ENCODE measurements at regions not wholly inside any gene's neighbourhood (a gene's known extent, or its start where the extent isn't known, plus 50 kb on each side); places are given as distances from the start of the nearest gene placed in this dataset.
A peak's percentile ranks its signal among the peaks of the same experiment; 100 is the strongest.
"Not testable (repeated sequence)": the region's sequence is repeated elsewhere in the genome, so short reads cannot be mapped to it uniquely, and the experiment has no call there.

DNA sequence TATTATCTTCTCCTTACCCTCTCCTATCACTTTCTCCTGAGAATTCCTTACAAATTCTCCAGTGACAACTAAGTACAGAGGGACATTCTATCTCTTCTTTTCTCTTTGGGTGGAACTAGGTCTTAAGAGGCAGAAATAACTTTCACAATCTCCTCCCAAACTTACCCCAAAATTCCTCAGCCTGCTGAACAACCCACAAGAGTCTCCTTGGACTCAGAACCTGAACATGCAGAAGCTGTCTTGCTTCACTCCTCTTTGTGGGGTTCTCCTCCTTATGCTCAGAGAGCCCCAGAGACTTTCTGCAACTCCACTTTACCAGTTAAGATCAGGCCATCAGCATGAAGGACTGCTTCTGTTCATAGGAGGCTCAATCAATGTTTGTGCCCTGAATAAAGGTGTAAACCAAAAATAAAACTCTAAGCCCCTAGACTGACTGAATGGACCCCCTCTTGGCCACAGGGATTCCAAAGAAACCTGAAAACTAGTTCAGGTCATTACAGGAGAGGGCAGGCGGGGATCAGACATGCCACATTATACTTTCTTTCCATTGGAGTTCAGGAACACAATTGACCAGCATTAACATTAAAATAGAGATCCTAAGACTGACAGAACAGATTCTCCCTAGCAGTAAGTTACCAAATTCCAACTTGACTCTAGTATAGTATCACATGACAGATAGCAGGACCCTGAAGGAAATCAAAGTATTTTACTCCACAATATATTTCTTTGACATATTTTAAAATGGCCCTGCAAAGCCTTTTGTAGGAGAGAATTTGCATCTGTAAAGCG, 179.7 kb upstream of the FBXL17 start:
- no peaks in the 10 kb centered on the region for H3K79me2 ChIP-seq (ENCODE audit: insufficient read depth, low read length)
- Mint-ChIP-seq H3K27ac (ENCODE audit: unreplicated experiment) (no peak overlapping the region), H3K27me3 (ENCODE audit: low read depth, unreplicated experiment) (peaks cover 2% of the 10 kb centered on the region), H3K9me3 (ENCODE audit: unreplicated experiment) (no peaks in the 10 kb centered on the region), H3K4me1 (ENCODE audit: low read depth, unreplicated experiment) (peaks cover 3% of the 10 kb centered on the region), H3K36me3 (ENCODE audit: low read depth, unreplicated experiment) (no peaks in the 10 kb centered on the region), H3K4me3 (ENCODE audit: unreplicated experiment) (no peak overlapping the region)
- H3K4me2 ChIP-seq (ENCODE audit: low read length), result no peak overlapping the region
- no peak overlapping the region for H3K4me3 ChIP-seq (ENCODE audit: insufficient read depth, low read depth, low read length)
- FAIRE-seq (no peak), DNase-seq (ENCODE audit: low read depth) (no peak)
- H4K20me1 ChIP-seq (ENCODE audit: insufficient read depth, low read length), result no peaks in the 10 kb centered on the region
- TF ChIP-seq, protein P1, sequence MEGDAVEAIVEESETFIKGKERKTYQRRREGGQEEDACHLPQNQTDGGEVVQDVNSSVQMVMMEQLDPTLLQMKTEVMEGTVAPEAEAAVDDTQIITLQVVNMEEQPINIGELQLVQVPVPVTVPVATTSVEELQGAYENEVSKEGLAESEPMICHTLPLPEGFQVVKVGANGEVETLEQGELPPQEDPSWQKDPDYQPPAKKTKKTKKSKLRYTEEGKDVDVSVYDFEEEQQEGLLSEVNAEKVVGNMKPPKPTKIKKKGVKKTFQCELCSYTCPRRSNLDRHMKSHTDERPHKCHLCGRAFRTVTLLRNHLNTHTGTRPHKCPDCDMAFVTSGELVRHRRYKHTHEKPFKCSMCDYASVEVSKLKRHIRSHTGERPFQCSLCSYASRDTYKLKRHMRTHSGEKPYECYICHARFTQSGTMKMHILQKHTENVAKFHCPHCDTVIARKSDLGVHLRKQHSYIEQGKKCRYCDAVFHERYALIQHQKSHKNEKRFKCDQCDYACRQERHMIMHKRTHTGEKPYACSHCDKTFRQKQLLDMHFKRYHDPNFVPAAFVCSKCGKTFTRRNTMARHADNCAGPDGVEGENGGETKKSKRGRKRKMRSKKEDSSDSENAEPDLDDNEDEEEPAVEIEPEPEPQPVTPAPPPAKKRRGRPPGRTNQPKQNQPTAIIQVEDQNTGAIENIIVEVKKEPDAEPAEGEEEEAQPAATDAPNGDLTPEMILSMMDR (IDR thresholded peaks at IDR 0.05; ENCODE audit: insufficient read depth, low read depth, low read length), result no peak
- TF ChIP-seq EZH2 (IDR thresholded peaks at IDR 0.05; ENCODE audit: insufficient read depth, low read length), result no peak
- H3K9me3 ChIP-seq (ENCODE audit: insufficient read depth, low read depth, low read length), result no peaks in the 10 kb centered on the region
- H3K27ac ChIP-seq (ENCODE audit: low read depth, low read length), result no peak overlapping the region
- H2AFZ ChIP-seq (ENCODE audit: low read depth, low read length), result no peak overlapping the region
- peaks cover 2% of the 10 kb centered on the region for H3K4me1 ChIP-seq (ENCODE audit: insufficient read depth, low read length)
- no peaks in the 10 kb centered on the region for H3K27me3 ChIP-seq (ENCODE audit: insufficient read depth, low read length)
- no peak overlapping the region for H3K9ac ChIP-seq (ENCODE audit: low read length)
- no peaks in the 10 kb centered on the region for H3K36me3 ChIP-seq (ENCODE audit: insufficient read depth, low read length)

DNA sequence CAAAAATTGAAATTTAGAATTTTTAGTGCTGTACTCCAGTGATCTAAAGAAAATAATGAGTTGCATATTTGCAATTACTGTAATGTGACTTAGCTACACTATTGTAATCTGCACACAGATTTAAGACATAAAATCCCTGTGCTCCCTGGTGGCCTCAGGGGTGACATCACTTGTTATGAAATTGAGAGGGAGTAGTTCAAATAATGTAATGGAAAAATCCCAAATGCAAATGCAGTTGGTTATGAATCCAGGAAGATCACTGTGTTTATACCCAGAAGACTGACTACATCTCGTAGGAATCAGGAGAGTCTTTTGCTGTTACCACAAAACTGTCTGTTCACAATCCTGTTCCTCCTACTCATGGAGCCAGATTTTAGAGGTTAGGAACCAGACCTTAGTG, 178.7 kb upstream of the FBXL17 start:
- Histone ChIP-seq H3K79me2 (ENCODE audit: insufficient read depth, low read length) (no peaks in the 10 kb centered on the region), H3K9me3 (ENCODE audit: insufficient read depth, low read depth, low read length) (no peaks in the 10 kb centered on the region), H3K9ac (ENCODE audit: low read length) (no peak overlapping the region), H3K27me3 (ENCODE audit: insufficient read depth, low read length) (no peaks in the 10 kb centered on the region), H2AFZ (ENCODE audit: low read depth, low read length) (no peak overlapping the region), H3K4me2 (ENCODE audit: low read length) (no peak overlapping the region), H3K36me3 (ENCODE audit: insufficient read depth, low read length) (no peaks in the 10 kb centered on the region), H3K4me1 (ENCODE audit: insufficient read depth, low read length) (peaks cover 2% of the 10 kb centered on the region), H4K20me1 (ENCODE audit: insufficient read depth, low read length) (no peaks in the 10 kb centered on the region), H3K4me3 (ENCODE audit: insufficient read depth, low read depth, low read length) (no peak overlapping the region), H3K27ac (ENCODE audit: low read depth, low read length) (no peak overlapping the region)
- H3K4me1 Mint-ChIP-seq (ENCODE audit: low read depth, unreplicated experiment), result peaks cover 3% of the 10 kb centered on the region
- DNase-seq (ENCODE audit: low read depth) (peak; percentile 79), FAIRE-seq (peak; percentile 97)
- peak overlapping the region; percentile 21 for H3K27ac Mint-ChIP-seq (ENCODE audit: unreplicated experiment)
- H3K4me3 Mint-ChIP-seq (ENCODE audit: unreplicated experiment), result no peak overlapping the region
- TF ChIP-seq, protein P1 (IDR thresholded peaks at IDR 0.05; ENCODE audit: insufficient read depth, low read depth, low read length), result no peak
- no peak for TF ChIP-seq EZH2 (IDR thresholded peaks at IDR 0.05; ENCODE audit: insufficient read depth, low read length)
- H3K9me3 Mint-ChIP-seq (ENCODE audit: unreplicated experiment), result no peaks in the 10 kb centered on the region
- peaks cover 2% of the 10 kb centered on the region for H3K27me3 Mint-ChIP-seq (ENCODE audit: low read depth, unreplicated experiment)
- no peaks in the 10 kb centered on the region for H3K36me3 Mint-ChIP-seq (ENCODE audit: low read depth, unreplicated experiment)

DNA sequence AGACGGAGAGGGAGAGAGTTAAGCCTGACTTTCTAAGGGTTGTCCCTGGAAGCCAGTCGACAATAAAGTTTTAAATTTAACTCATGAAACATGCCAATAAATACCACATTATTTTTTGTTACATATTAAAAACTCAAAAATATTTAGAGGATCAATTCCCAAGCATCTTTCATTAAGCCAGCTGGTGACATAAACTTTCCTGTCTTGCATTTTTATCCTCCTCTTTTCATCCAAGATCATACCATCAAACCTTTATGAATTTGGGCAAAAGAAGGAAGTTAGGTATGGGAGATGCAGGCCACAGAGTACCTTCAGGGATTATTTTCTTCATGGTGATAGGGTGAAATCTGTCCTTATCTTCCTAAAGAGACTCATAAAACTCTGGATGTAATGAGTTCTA, 178.3 kb upstream of the FBXL17 start:
- no peaks in the 10 kb centered on the region for H3K9me3 ChIP-seq (ENCODE audit: insufficient read depth, low read depth, low read length)
- Mint-ChIP-seq H3K9me3 (ENCODE audit: unreplicated experiment) (no peaks in the 10 kb centered on the region), H3K27me3 (ENCODE audit: low read depth, unreplicated experiment) (peaks cover 2% of the 10 kb centered on the region), H3K4me1 (ENCODE audit: low read depth, unreplicated experiment) (peaks cover 3% of the 10 kb centered on the region), H3K36me3 (ENCODE audit: low read depth, unreplicated experiment) (no peaks in the 10 kb centered on the region), H3K27ac (ENCODE audit: unreplicated experiment) (no peak overlapping the region), H3K4me3 (ENCODE audit: unreplicated experiment) (no peak overlapping the region)
- TF ChIP-seq, protein P1 (IDR thresholded peaks at IDR 0.05; ENCODE audit: insufficient read depth, low read depth, low read length), result no peak
- H3K4me1 ChIP-seq (ENCODE audit: insufficient read depth, low read length), result peaks cover 2% of the 10 kb centered on the region
- FAIRE-seq (no peak), DNase-seq (ENCODE audit: low read depth) (no peak)
- no peaks in the 10 kb centered on the region for H3K79me2 ChIP-seq (ENCODE audit: insufficient read depth, low read length)
- no peak overlapping the region for H3K27ac ChIP-seq (ENCODE audit: low read depth, low read length)
- no peaks in the 10 kb centered on the region for H3K27me3 ChIP-seq (ENCODE audit: insufficient read depth, low read length)
- H3K4me3 ChIP-seq (ENCODE audit: insufficient read depth, low read depth, low read length), result no peak overlapping the region
- no peak overlapping the region for H2AFZ ChIP-seq (ENCODE audit: low read depth, low read length)
- no peak overlapping the region for H3K4me2 ChIP-seq (ENCODE audit: low read length)
- no peak overlapping the region for H3K9ac ChIP-seq (ENCODE audit: low read length)
- H3K36me3 ChIP-seq (ENCODE audit: insufficient read depth, low read length), result no peaks in the 10 kb centered on the region
- no peaks in the 10 kb centered on the region for H4K20me1 ChIP-seq (ENCODE audit: insufficient read depth, low read length)

DNA sequence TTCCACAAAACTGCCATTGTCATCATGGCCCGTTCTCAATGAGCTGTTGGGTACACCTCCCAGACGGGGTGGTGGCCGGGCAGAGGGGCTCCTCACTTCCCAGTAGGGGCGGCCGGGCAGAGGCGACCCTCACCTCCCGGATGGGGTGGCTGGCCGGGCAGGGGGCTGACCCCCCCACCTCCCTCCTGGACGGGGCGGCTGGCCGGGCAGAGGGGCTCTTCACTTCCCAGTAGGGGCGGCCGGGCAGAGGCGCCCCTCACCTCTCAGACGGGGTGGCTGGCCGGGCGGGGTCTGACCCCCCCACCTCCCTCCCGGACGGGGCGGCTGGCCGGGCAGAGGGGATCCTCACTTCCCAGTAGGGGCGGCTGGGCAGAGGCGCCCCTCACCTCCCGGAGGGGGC, 176.9 kb upstream of the FBXL17 start:
- not testable (repeated sequence) for H3K9me3 ChIP-seq (ENCODE audit: insufficient read depth, low read depth, low read length); H3K4me3 ChIP-seq (ENCODE audit: insufficient read depth, low read depth, low read length); H3K79me2 ChIP-seq (ENCODE audit: insufficient read depth, low read length); H3K36me3 Mint-ChIP-seq (ENCODE audit: low read depth, unreplicated experiment); H3K27me3 ChIP-seq (ENCODE audit: insufficient read depth, low read length); H3K4me1 ChIP-seq (ENCODE audit: insufficient read depth, low read length); H3K27ac Mint-ChIP-seq (ENCODE audit: unreplicated experiment); H3K4me1 Mint-ChIP-seq (ENCODE audit: low read depth, unreplicated experiment); H3K9me3 Mint-ChIP-seq (ENCODE audit: unreplicated experiment); H4K20me1 ChIP-seq (ENCODE audit: insufficient read depth, low read length); H3K36me3 ChIP-seq (ENCODE audit: insufficient read depth, low read length); H3K27ac ChIP-seq (ENCODE audit: low read depth, low read length); DNase-seq (ENCODE audit: low read depth); H3K4me3 Mint-ChIP-seq (ENCODE audit: unreplicated experiment); H2AFZ ChIP-seq (ENCODE audit: low read depth, low read length); H3K9ac ChIP-seq (ENCODE audit: low read length); FAIRE-seq; H3K4me2 ChIP-seq (ENCODE audit: low read length); H3K27me3 Mint-ChIP-seq (ENCODE audit: low read depth, unreplicated experiment)

Data from astrocyte (in vitro differentiated cells and primary cell).